GM12873 (cell line): ENCODE measurements at regions not wholly inside any gene's neighbourhood (a gene's known extent, or its start where the extent isn't known, plus 50 kb on each side); places are given as distances from the start of the nearest gene placed in this dataset.

Experiments
- CTCF ChIP-seq: IDR thresholded peaks from 2 replicates; pipeline ENCODE4 v1.5.1; 2012; ENCODE audit warnings: low read depth, mild to moderate bottlenecking, moderate library complexity, low read length, control low read depth; ENCODE audit not compliant: insufficient read depth; ENCODE audit errors: missing control alignments

GRCh38 chr3:72396899-72397298, 451.3 kb downstream of the SHQ1 start:
- no peak for TF ChIP-seq CTCF

- no peak for TF ChIP-seq CTCF
These were observed 452.4 kb downstream of the SHQ1 start for GRCh38 chr3:72395776-72396311.

GRCh38 chr3:72393455-72393854, 454.8 kb downstream of the SHQ1 start:
- TF ChIP-seq CTCF = no peak

GRCh38 chr3:72391659-72392058, 456.6 kb downstream of the SHQ1 start:
- TF ChIP-seq CTCF = no peak

GRCh38 chr3:72390841-72391240, 457.4 kb downstream of the SHQ1 start:
- no peak for TF ChIP-seq CTCF

- no peak for TF ChIP-seq CTCF
These were observed 459.6 kb downstream of the SHQ1 start for GRCh38 chr3:72388644-72389043.

- TF ChIP-seq CTCF = no peak
These were observed 460.1 kb downstream of the SHQ1 start for GRCh38 chr3:72388117-72388516.
